Ecto neural progenitor cell (in vitro differentiated cells): ENCODE measurements at regions not wholly inside any gene's neighbourhood (a gene's known extent, or its start where the extent isn't known, plus 50 kb on each side); places are given as distances from the start of the nearest gene placed in this dataset.
"Not testable (repeated sequence)": the region's sequence is repeated elsewhere in the genome, so short reads cannot be mapped to it uniquely, and the experiment has no call there.

Experiments used
- DNase-seq: peaks from one replicate; pipeline ENCODE4 v3.0.0-alpha.2; 2018; ENCODE audit warnings: low spot score

DNA sequence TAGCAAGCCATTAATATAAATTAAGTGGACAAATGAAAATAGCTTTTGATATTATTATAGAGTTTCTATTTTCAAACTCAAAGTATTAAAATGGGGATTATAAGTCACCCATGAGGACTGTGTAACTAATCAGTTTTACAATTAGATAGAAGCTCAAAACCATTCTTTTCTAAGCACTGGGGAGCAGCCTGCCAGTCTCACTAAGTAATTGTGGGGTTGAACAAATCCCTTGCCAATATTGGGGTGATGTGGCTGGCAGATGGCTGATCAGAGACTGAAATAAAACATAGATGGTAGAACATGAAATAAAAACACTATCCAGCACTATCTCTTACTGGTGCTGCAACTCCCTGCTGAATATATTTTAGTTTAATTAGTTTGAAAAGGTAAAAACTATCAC, 353.2 kb downstream of the FLRT2 start:
- DNase-seq, result no peak

DNA sequence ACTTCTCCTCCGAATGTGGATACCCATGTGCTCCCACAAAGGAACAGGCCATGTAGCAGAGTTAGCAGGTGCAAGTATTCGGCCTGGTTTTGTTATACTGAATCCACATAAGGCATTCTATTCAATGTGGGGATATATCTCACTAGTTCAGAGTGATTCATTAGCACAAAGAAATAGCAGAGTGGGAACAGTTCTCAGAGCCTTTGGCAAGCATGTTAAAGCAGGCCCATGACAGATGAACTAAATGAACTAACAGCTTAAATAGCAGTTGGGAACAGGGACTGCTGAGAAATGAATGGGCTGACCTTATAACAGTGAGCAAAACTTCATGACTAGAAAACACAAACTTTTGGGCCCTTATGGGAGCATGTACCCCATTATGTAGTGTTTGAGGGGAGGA, 352.0 kb downstream of the FLRT2 start:
- DNase-seq, result no peak

DNA sequence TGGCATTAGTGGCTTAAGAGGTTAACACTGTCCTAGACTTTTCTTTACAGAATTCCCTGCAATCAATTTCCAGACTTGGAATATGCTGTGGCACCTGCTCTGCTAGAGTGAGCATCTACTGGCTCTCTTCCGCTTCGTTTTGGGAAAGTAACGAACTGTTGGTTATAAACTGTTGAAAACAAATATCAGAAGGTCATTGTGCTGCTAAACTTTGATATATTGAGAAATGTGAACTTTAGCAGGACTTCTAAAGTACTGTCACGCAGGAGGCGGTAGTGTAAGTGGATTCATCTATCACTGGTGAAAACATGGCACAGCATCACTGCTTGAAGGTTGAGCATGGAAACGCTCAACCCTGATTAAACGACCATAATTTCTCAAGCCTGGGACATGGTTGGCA, 348.9 kb downstream of the FLRT2 start:
- DNase-seq, result no peak

DNA sequence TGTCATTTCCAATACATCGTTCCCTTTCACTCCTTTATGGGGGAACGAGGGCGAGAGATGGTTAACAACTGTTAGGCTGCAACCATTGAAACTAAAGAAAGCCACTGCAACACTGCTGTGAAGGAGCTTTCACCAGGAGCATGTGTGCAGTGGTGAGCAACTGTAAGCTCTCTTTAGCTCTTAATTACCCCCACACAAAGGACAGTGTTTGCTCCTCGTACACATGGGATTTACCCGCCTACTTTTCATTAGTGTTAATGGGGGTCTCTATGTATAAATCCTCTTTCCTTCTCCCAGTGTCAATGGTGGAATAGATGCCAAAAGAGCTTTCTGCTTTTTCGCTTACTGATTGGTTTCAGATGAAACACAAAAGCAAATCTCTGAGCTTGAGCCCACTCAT, 343.1 kb downstream of the FLRT2 start:
- DNase-seq, result no peak

DNA sequence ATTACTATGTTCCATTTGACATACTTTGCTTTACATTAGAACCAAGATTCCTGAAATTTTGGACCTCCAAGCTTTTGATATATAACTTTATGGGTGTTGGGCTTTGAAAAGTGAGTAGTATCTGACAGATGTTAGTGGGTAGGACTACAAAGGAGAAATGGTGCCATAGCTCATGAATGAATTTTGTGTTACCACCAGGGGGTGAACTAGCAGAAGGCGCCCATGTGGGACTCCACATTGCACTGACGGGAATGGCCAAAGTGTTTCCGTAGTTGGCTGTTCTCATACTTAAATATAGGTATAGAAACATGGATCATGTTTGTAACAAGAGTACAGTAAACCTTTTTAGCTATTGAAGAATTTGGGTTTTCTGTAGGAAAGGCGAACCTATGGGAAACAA, 337.5 kb downstream of the FLRT2 start:
- no peak for DNase-seq

DNA sequence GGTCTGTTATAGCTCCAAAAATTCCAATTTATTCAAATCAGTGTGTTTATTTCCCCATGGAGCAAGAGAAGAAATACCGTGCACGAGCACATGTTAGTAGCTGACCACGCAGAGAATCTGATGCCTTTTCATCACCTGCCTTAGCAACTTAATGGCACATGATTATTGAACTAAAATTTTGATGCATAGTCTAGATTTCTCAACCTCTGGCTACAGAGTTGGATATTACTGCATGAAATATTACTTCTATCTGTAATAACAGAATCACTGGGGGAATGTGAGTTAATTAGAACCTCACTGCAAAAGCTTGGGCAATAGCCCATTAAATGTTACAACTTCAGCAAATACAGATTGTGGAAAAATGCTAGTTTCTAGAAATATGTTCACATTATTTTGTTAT, 335.8 kb downstream of the FLRT2 start:
- no peak for DNase-seq

DNA sequence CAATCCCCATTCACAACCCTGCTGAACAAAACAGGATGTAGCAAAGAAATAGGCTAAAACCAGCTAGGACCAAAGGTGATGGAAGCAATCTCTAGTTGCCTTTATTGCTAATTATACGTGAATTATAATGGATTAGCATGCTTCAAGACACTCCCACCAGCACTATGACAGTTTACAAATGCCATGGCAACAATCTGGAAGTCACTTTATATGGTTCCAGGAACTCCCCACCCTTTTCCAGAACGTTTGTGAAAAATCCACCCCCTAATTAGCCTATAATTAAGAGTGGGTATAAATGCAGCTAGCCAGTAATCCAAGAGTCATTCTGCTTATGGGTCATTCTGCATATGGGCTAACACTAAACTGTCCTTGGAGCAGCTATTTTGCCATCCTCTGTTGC, 328.7 kb downstream of the FLRT2 start:
- no peak for DNase-seq

DNA sequence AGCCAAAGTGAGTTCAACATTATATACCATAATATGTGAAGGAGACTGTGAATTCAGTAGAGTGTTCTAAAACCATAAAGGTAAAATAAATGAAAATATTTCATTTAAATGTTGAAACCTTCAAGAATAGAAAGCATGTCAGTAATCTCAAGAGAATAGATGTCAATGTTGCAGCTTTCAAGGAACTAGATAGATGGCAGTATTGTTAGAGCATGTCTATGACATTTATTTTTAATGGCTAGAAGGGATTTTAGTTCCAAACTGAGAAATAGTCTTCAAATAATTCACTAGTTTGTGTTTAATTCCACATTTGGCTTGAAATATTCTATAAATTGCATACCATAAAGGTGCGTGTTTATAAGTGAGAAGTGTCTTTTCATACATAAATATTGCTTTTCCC, 326.5 kb downstream of the FLRT2 start:
- no peak for DNase-seq

DNA sequence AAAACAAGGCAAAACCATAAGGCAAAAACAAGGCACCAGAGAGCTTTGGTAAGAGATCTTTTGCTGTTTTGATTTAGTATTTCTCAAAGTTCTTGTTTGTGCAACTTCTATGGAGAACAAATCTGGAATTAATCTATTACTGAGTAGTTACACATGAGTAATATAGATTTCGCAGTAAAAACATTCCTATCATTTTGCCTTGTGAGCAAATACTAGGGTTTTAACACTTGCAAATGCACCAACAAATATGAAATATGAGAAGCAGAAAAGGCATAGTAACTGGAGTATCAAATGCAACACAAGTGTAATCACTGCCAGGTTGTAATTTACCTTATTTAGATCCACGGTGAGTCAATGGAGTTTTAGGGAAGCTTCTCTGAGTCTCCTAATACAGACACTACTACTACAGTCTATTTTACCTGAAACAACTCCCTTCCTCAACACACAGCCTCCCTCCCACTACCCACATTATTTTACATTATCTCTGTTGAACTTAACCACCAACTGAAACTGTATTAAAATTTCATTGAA, 324.1 kb downstream of the FLRT2 start:
- no peak for DNase-seq

DNA sequence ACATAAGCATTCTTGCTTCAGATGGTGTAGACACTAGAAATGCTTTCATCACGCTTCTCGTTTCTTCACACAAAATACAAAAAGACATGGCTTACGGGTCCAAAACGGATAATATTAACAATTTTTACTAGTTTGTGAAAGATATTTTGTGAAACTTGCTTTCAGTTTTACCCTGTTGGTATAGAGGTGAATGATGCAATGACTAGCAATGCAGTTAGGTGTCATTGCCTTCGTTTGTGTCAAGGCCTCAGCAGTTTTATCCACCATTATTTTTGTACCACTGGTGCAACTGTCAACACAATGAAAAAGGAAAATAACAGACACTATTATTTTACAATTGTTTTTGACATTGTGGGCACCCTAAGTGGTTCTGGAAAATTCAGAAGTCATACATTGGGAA, 323.0 kb downstream of the FLRT2 start:
- no peak for DNase-seq

DNA sequence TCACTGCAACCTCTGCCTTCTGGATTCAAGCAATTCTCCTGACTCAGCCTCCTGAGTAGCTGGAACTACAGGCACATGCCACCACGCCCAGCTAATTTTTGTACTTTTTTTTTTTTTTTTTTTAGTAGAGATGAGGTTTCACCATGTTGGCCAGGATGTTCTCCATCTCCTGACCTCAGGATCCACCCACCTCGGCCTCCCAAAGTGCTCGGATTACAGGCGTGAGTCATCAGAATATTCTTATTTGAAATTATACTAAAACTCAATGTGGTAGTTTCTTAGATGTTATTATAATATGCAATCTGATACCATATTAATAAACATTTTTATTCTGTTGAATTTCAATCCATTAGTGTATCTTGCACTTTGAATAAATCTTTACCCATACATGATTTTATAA, 322.2 kb downstream of the FLRT2 start:
- DNase-seq, result not testable (repeated sequence)

DNA sequence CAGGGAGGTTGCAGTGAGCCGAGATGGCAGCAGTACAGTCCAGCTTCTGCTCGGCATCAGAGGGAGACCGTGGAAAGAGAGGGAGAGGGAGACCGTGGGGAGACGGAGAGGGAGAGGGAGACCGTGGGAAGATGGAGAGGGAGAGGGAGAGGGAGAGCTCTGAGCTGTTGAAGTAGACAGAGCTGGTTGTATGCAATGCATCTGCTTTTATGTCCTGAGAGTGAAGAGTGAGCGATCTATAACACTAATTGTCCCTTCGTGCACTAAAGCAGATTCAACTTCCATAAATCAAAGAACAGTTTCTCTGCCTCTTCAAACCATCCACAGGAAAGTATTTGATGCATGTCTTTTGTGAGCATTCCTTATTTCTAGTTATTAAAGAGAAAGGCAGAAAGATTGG, 300.6 kb downstream of the FLRT2 start:
- not testable (repeated sequence) for DNase-seq

DNA sequence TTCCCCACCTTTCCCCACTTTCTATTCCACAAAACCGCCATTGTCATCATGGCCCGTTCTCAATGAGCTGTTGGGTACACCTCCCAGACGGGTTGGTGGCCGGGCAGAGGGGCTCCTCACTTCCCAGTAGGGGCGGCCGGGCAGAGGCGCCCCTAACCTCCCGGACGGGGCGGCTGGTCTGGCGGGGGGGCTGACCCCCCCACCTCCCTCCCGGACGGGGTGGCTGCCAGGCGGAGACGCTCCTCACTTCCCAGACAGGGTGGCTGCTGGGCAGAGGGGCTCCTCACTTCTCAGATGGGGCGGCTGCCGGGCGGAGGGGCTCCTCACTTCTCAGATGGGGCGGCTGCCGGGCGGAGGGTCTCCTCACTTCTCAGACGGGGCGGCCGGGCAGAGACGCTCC, 299.7 kb downstream of the FLRT2 start:
- not testable (repeated sequence) for DNase-seq

DNA sequence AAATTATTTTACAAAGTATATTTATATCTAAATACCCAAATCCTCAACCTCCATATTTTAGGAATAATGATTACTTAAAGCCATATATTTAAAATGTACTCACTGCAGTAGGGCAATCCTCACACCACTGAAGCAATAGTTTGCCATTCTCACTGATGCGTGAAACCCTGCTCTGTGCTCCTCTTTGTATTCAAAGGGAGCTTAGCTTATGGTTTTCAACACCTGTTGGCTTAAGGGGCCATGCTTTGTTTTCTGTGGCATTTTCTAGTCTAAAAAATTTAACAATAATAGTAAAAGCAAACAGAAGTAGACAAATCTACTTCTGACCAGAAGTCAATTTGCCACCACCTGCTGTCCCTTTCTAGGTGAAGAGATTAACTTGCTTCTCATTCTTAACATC, 294.6 kb downstream of the FLRT2 start:
- no peak for DNase-seq

DNA sequence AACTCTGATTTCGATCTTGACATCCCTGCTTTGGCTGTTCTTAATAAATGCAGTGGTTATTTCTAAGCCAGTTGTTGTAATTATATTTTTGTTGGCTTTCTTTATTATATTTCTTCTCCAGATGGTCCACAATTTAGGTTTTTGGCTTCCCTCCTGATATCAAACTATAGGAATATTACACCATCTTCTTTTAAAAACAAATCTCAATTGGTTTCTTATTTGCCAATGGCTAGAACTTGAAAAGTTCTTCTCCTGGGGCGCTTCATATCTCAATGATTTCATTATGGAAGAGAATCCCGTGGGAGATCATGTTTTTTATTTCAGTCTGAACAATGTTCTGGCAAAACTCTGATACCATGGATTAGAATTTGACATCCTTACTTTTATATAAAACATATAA, 292.3 kb downstream of the FLRT2 start:
- DNase-seq, result no peak

DNA sequence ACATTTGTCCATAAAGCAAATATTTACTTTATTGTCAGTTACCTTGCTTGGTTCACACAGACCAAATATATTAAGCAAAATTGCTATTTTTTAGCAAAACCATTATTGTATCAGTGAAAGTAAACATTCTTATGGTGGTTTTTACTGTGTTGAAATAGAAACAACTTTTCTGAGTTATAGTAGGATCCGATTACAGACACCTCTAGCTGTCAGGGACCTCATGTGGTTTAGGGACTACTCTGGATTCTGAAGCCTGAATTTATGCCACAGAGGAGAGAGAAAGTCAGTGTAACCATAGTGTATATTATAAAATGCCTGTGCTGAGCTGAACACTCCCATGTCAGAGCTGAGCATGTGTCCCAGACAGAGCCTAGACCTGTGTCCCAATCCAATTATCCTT, 287.5 kb downstream of the FLRT2 start:
- DNase-seq, result no peak

DNA sequence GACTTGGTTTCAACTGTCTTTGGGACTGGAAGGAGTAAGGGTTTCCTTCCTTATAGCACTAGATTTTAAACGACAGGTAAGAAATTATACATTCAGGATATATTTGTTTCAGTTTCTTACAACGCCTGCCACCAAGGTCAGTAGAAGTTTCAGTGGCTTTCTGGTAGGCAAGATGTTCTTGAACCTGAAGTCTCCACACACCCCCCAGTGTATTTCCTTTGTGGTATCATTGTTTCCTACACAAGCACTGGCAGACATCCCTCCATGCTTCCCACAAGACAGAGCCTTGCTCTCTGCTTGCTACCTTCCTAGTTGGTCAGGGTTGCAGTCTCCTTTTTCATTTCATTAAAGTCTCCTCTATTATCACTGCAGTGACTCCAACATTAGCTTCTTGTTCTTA, 283.1 kb downstream of the FLRT2 start:
- no peak for DNase-seq

DNA sequence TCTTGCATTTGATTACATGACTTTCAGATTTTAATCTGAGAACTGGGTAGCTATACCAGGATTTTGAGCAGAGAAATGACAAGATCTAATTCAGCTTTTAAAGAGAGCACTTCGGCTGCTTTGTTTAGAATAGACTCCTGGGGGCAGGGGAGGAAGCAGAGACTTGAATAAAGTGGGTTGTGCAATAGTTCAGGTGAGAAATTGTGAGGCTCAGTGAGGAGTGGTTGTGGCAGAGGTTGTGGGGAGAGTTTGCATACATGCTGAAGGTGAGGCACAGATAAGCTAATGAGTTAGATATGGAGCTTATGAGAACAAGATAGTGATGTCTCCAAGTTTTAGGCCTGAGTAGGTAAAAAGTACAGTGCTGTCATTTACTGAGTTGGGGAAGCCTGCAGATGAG, 281.4 kb downstream of the FLRT2 start:
- DNase-seq, result no peak

DNA sequence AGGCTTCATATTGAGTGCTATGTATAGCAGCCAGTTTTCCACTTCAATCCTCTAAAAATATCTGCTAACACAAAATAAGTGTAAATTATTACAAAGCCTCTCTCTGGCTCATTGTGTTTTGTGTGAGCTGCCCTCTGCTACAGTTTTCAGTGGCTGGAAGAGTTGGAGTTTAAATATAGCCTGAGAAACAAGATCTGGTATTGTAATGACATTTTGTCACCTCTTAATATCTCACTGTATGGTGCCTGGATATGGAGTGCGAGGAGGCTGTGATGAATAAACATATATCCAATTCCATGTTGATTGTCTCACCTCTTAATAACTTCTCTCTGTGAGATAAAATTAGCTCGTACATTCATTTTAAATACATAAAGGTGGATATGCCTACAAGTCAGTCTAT, 269.7 kb downstream of the FLRT2 start:
- DNase-seq, result no peak

DNA sequence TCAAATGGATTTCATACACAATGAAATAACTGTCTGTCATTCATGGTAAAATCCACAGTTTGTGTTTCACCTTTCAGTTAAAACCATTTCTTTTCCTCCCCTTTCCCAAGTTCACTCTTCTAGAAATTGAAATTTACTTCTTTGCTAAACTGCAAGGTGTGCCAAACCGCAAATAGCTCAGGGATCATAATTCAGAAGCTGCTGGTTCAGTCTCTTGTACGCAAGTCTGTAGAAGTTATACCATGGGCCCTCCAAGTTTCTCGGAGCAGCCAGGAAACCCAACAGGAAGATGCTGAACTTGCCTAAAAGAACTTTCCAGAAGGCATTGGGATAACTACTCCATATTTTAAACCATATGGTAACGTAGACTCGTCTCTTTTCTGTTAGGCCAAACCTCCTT, 268.9 kb downstream of the FLRT2 start:
- no peak for DNase-seq

DNA sequence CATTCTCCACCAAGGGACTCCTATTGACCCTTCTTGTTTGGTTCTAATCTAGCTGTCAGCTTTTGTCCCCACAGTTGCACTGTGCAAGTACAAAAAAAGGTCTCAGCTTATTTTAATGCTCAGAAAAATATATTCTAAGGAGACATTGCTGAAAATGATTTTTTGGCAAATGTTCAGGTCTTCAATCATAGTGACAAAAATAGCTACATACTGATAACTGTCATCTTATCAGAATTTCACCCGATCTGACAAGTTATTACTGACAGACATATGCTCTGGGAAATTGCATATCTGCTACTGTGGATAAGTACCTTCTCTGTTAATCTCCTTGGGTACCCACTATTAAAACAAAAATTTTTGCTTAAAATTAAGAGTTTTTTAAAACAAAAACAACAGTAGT, 263.6 kb downstream of the FLRT2 start:
- DNase-seq, result no peak

DNA sequence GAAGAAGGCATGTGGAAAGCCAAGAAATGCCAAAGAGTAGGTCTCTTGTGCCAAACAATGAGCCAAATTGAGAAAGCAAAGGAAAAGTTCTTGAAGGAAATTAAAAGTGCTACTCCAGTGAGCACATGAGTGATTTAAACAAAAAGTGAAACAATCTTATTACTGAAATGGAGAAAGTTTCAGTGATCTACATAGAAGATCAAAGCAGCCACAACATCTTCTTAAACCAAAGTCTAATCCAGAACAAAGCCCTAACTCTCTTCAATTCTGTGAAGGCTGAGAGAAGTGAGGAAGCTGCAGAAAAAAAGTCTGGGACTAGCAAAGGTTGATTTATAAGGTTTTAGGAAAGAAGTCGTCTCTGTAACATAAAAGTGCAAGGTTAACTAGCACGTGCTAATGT, 259.6 kb downstream of the FLRT2 start:
- no peak for DNase-seq

DNA sequence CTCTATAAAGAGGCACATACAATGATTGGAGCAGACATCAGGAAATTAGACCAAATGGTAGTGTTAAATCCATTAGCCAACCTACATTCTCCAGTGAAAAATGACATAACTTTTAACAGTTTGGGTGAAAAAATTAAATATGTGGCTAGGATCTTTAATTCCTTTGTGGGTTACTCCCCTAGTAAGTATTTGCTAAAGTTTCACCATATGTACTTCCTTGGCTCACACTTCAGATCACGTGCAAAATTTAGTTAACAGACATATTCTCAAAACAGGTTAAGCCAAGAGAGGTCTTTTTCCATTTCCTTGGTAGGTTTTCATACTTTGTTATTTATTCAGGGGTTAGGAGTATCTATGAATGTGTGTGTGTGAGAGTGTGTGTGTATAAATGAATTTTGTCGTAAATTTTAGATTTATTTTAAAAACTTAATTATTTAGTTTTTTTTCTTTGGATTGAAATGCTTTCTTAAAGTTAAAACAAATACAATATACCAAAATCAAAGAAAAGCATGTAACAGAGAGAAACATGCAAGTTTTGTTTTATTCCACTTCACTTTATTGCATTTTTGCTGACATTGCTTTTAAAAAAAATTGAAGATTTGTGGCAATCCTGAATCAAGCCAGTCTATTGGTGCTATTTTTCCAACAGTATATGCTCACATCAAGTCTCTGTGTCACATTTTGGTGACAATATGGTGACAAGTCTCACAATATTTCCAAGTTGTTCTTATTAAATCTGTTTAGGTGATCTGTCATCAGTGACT, 258.7 kb downstream of the FLRT2 start:
- no peak for DNase-seq

DNA sequence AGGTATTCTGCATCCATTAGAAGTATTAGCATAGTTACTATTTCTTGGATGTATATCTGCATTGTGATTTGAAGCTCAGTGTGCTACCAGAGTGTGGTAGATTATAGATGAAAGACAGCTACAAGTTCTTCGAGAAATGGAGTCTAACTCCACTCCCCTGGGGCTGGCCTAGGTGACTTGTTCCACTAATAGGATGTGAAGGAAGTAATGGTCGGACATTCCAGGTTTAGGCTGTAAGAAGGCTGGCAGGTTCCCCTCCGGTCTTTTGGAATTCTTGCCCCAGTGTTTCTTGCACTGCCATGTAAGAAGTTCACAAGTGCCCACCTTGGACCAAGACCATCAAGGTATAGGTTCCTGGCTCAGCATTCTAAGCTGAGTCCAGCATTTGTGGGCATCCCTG, 236.4 kb downstream of the FLRT2 start:
- DNase-seq, result no peak
